Effector memory CD8-positive, alpha-beta T cell (primary cell): ENCODE measurements at regions not wholly inside any gene's neighbourhood (a gene's known extent, or its start where the extent isn't known, plus 50 kb on each side); places are given as distances from the start of the nearest gene placed in this dataset.
A peak's percentile ranks its signal among the peaks of the same experiment; 100 is the strongest.

Experiments
- ATAC-seq: fragments of 150-1000 bp; cut with Tn5 transposase; replicated peaks from 2 replicates; pipeline ENCODE4 v1.10.0; 2021; ENCODE audit warnings: mild to moderate bottlenecking, moderate library complexity
- DNase-seq, 3 experiments: peaks; one replicate each; pipeline ENCODE4 v3.0.0; 2021
- H3K27ac Mint-ChIP-seq, 2 donors: one replicate each; pipeline ENCODE4 v1.8.0; 2022; ENCODE audit warnings: mild to moderate bottlenecking in 2 of 2, mixed read lengths in 2 of 2, moderate library complexity in 2 of 2
- H3K27me3 Mint-ChIP-seq, 2 donors: one replicate each; pipeline ENCODE4 v1.8.0; 2022; ENCODE audit warnings: mixed read lengths in 2 of 2
- H3K36me3 Mint-ChIP-seq: one replicate; pipeline ENCODE4 v1.8.0; 2022; ENCODE audit warnings: mild to moderate bottlenecking, moderate library complexity, mixed read lengths; ENCODE audit not compliant: insufficient read depth
- H3K4me1 Mint-ChIP-seq, 2 donors: one replicate each; pipeline ENCODE4 v1.8.0; 2022; ENCODE audit warnings: low read depth in 2 of 2, mixed read lengths in 2 of 2
- H3K4me3 Mint-ChIP-seq, 2 donors: one replicate each; pipeline ENCODE4 v1.8.0; 2022; ENCODE audit warnings: mild to moderate bottlenecking in 2 of 2, mixed read lengths in 2 of 2, moderate library complexity in 2 of 2
- H3K9me3 Mint-ChIP-seq, 2 donors: one replicate each; pipeline ENCODE4 v1.8.0; 2022; ENCODE audit warnings: mixed read lengths in 2 of 2

GRCh38 chr16:75780669-75781068 lies 54.4 kb upstream of the CPHXL start:
- no peak for DNase-seq
- no peak for ATAC-seq
- Mint-ChIP-seq H3K27ac (no peak overlapping the region), H3K9me3 (no peaks in the 10 kb centered on the region), H3K4me1 (no peaks in the 10 kb centered on the region), H3K4me3 (no peak overlapping the region), H3K27me3 (peaks cover 65 to 81% of the 10 kb centered on the region in 2 donors), H3K36me3 (no peaks in the 10 kb centered on the region)

- H3K27ac Mint-ChIP-seq, result no peak overlapping the region
- H3K27me3 Mint-ChIP-seq, result peaks cover 58 to 78% of the 10 kb centered on the region in 2 donors
- H3K9me3 Mint-ChIP-seq, result no peaks in the 10 kb centered on the region
- H3K4me1 Mint-ChIP-seq, result no peaks in the 10 kb centered on the region
- H3K4me3 Mint-ChIP-seq, result no peak overlapping the region
- no peak for ATAC-seq
- H3K36me3 Mint-ChIP-seq, result no peaks in the 10 kb centered on the region
- no peak for DNase-seq
Measured at GRCh38 chr16:75781683-75782343, 55.5 kb upstream of the CPHXL start.

- Mint-ChIP-seq H3K27me3 (peaks cover 47 to 58% of the 10 kb centered on the region in 2 donors), H3K9me3 (no peaks in the 10 kb centered on the region), H3K4me3 (no peak overlapping the region), H3K27ac (no peak overlapping the region), H3K36me3 (no peaks in the 10 kb centered on the region), H3K4me1 (no peaks in the 10 kb centered on the region)
- no peak for ATAC-seq
- DNase-seq, result no peak
Measured at GRCh38 chr16:75787440-75787839, 61.1 kb upstream of the CPHXL start.

GRCh38 chr16:75789237-75789636 lies 62.9 kb upstream of the CPHXL start:
- Mint-ChIP-seq H3K27ac (no peak overlapping the region), H3K27me3 (peaks cover 29 to 40% of the 10 kb centered on the region in 2 donors), H3K9me3 (no peaks in the 10 kb centered on the region), H3K4me1 (no peaks in the 10 kb centered on the region), H3K36me3 (no peaks in the 10 kb centered on the region), H3K4me3 (no peak overlapping the region)
- ATAC-seq (peak; percentile 46), DNase-seq (peak in 2 of 3 experiments; percentile 6 to 14)

GRCh38 chr16:75792771-75793492 lies 66.6 kb upstream of the CPHXL start:
- ATAC-seq (no peak), DNase-seq (no peak)
- Mint-ChIP-seq H3K27ac (no peak overlapping the region), H3K4me1 (no peaks in the 10 kb centered on the region), H3K27me3 (peaks cover 30 to 35% of the 10 kb centered on the region in 2 donors), H3K4me3 (no peak overlapping the region), H3K36me3 (peaks cover 6% of the 10 kb centered on the region), H3K9me3 (peaks cover 0 to 1% of the 10 kb centered on the region in 2 donors)

GRCh38 chr16:75793641-75794040 lies 67.4 kb upstream of the CPHXL start:
- H3K36me3 Mint-ChIP-seq, result peaks cover 6% of the 10 kb centered on the region
- ATAC-seq, result no peak
- H3K4me3 Mint-ChIP-seq, result no peak overlapping the region
- DNase-seq, result no peak
- no peak overlapping the region for H3K27ac Mint-ChIP-seq
- H3K27me3 Mint-ChIP-seq, result peaks cover 30 to 34% of the 10 kb centered on the region in 2 donors
- peaks cover 0 to 1% of the 10 kb centered on the region in 2 donors for H3K9me3 Mint-ChIP-seq
- H3K4me1 Mint-ChIP-seq, result no peaks in the 10 kb centered on the region

GRCh38 chr16:75794426-75794825 lies 68.1 kb upstream of the CPHXL start:
- peaks cover 37 to 40% of the 10 kb centered on the region in 2 donors for H3K27me3 Mint-ChIP-seq
- no peak for DNase-seq
- H3K36me3 Mint-ChIP-seq, result peaks cover 6% of the 10 kb centered on the region
- ATAC-seq, result no peak
- no peaks in the 10 kb centered on the region for H3K4me1 Mint-ChIP-seq
- peaks cover 0 to 1% of the 10 kb centered on the region in 2 donors for H3K9me3 Mint-ChIP-seq
- H3K27ac Mint-ChIP-seq, result no peak overlapping the region
- H3K4me3 Mint-ChIP-seq, result no peak overlapping the region

GRCh38 chr16:75798714-75799113 lies 72.4 kb upstream of the CPHXL start:
- DNase-seq (no peak), ATAC-seq (no peak)
- Mint-ChIP-seq H3K4me1 (no peaks in the 10 kb centered on the region), H3K4me3 (no peak overlapping the region), H3K27ac (no peak overlapping the region), H3K9me3 (peaks cover 0 to 1% of the 10 kb centered on the region in 2 donors), H3K27me3 (peaks cover 44 to 45% of the 10 kb centered on the region in 2 donors), H3K36me3 (peaks cover 6% of the 10 kb centered on the region)

- Mint-ChIP-seq H3K9me3 (no peaks in the 10 kb centered on the region), H3K4me1 (no peaks in the 10 kb centered on the region), H3K4me3 (no peak overlapping the region), H3K36me3 (no peaks in the 10 kb centered on the region), H3K27ac (no peak overlapping the region), H3K27me3 (peaks cover 46 to 59% of the 10 kb centered on the region in 2 donors)
- ATAC-seq, result no peak
- DNase-seq, result no peak
Measured at GRCh38 chr16:75801307-75801706, 75.0 kb upstream of the CPHXL start.

- Mint-ChIP-seq H3K27ac (no peak overlapping the region), H3K4me1 (no peaks in the 10 kb centered on the region), H3K27me3 (peaks cover 40 to 55% of the 10 kb centered on the region in 2 donors), H3K36me3 (no peaks in the 10 kb centered on the region), H3K4me3 (no peak overlapping the region), H3K9me3 (no peaks in the 10 kb centered on the region)
- DNase-seq (no peak), ATAC-seq (no peak)
Measured at GRCh38 chr16:75803753-75804152, 77.5 kb upstream of the CPHXL start.

GRCh38 chr16:75804368-75804767 lies 78.1 kb upstream of the CPHXL start:
- no peak for DNase-seq
- ATAC-seq, result no peak
- H3K4me1 Mint-ChIP-seq, result no peaks in the 10 kb centered on the region
- H3K27ac Mint-ChIP-seq, result no peak overlapping the region
- peaks cover 34 to 49% of the 10 kb centered on the region in 2 donors for H3K27me3 Mint-ChIP-seq
- no peaks in the 10 kb centered on the region for H3K9me3 Mint-ChIP-seq
- no peaks in the 10 kb centered on the region for H3K36me3 Mint-ChIP-seq
- no peak overlapping the region for H3K4me3 Mint-ChIP-seq

- no peak overlapping the region for H3K27ac Mint-ChIP-seq
- no peak for DNase-seq
Measured at GRCh38 chr16:75805946-75806345, 79.7 kb upstream of the CPHXL start.

GRCh38 chr16:75806487-75806886 lies 80.2 kb upstream of the CPHXL start:
- H3K27ac Mint-ChIP-seq, result no peak overlapping the region
- H3K36me3 Mint-ChIP-seq, result no peaks in the 10 kb centered on the region
- H3K9me3 Mint-ChIP-seq, result no peaks in the 10 kb centered on the region
- peaks cover 28 to 49% of the 10 kb centered on the region in 2 donors for H3K27me3 Mint-ChIP-seq
- DNase-seq (no peak), ATAC-seq (no peak)
- H3K4me3 Mint-ChIP-seq, result no peak overlapping the region
- no peaks in the 10 kb centered on the region for H3K4me1 Mint-ChIP-seq

More at GRCh38 chr16:75805946-75806345, 79.7 kb upstream of the CPHXL start:
- H3K9me3 Mint-ChIP-seq, result no peaks in the 10 kb centered on the region
- H3K36me3 Mint-ChIP-seq, result no peaks in the 10 kb centered on the region
- no peak overlapping the region for H3K4me3 Mint-ChIP-seq
- no peaks in the 10 kb centered on the region for H3K4me1 Mint-ChIP-seq
- H3K27me3 Mint-ChIP-seq, result peaks cover 29 to 48% of the 10 kb centered on the region in 2 donors
- no peak for ATAC-seq

GRCh38 chr16:75810342-75810741 lies 84.1 kb upstream of the CPHXL start:
- H3K4me1 Mint-ChIP-seq, result no peaks in the 10 kb centered on the region
- peaks cover 34 to 47% of the 10 kb centered on the region in 2 donors for H3K27me3 Mint-ChIP-seq
- no peak for ATAC-seq

More at GRCh38 chr16:75810342-75810741, 84.1 kb upstream of the CPHXL start:
- Mint-ChIP-seq H3K36me3 (no peaks in the 10 kb centered on the region), H3K4me3 (no peak overlapping the region), H3K27ac (no peak overlapping the region), H3K9me3 (no peaks in the 10 kb centered on the region)
- DNase-seq, result no peak
